Left hindlimb (tissue), 1 donor: ENCODE measurements at regions not wholly inside any gene's neighbourhood (a gene's known extent, or its start where the extent isn't known, plus 50 kb on each side); places are given as distances from the start of the nearest gene placed in this dataset.
"Not testable (repeated sequence)": the region's sequence is repeated elsewhere in the genome, so short reads cannot be mapped to it uniquely, and the experiment has no call there.

Experiments
- DNase-seq: peaks from one replicate; pipeline ENCODE4 v3.0.0-alpha.2; 2018

DNA sequence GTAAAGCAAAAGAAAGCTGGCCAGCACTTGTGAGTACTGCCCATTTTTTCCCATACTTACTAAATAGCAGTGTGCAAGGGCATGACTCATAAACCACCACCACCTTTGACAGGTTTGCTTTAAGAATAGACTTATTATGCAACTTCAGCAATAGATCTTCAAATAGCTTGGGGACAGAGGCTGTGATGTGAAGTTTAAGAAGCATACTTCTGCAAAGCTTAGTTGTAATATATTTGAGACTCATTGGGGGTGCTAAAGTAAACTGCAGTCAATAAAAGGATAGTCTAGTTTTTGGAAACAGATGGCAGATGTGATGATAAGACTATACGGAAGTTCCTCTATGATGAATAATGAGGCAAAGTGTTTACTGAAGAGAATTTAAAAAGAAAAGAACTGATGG lies 210.0 kb downstream of the PLA2G4A start:
- DNase-seq, result no peak

DNA sequence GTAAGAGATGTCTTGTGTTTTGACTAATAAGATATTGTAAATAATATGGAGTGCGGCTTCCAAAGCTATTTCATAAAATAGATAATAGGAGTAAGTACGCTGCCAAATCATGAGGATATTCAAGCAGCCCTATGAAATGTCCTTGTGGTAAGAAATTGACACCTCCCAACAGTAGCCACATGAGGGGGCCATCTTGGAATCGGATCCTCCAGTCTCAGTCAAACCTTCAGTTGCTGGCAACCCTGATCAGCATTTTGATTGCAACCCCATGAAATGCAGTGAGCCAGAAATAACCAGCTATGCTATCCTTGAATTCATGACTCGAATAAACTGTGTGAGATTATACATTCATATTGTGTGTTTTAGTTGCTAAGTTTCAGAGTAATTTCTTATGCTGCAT lies 212.4 kb downstream of the PLA2G4A start:
- no peak for DNase-seq

DNA sequence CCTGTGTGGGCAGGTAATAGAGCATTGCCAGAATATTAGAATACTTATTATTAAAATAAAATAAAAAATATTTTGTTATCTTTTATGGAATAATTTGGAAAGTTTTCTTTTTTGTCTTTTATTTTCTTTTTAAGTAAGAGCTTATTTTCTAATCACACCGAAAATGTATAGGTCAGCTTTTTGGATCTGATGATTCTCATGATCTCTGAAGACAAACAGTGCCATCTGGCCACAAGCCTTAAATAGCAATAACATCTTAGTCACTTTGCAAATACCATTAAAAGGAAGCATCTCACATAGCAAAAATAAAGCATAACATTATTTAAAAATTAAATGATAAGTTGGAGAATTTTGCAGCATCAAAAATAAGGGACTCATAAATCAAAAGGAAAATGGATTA lies 213.8 kb downstream of the PLA2G4A start:
- DNase-seq, result no peak

DNA sequence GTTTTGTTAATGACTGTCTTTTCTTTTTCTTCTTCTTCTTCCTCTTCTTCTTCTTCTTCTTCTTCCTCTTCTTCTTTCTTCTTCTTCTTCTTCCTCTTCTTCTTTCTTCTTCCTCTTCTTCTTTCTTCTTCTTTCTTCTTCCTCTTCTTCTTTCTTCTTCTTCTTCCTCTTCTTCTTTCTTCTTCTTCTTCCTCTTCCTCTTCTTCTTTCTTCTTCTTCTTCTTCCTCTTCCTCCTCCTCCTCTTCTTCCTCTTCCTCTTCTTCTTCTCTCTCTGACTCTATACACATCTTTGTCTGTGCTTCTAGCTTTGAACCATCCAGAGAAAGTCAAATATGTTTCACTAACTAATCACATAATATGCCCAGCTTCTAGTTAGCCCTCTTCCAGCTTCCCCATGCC lies 214.7 kb downstream of the PLA2G4A start:
- DNase-seq, result not testable (repeated sequence)

DNA sequence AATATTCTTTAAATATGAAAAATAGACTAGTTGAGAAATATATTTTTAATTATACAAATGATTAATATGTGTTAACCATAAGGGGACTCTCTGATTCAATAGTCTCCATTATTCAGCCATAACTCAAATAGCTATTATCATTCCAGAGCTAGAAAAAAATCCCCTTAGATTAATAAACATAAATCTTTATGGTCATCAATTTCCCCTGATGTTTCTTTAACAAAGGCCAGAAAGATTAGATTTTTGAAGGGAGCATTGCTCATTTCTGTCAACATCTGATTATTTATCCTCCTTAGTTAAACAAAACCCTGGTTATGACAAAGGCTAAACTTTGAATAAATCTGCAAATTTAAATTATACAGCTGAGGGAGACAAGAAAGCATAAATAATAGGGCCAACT lies 215.7 kb downstream of the PLA2G4A start:
- no peak for DNase-seq

DNA sequence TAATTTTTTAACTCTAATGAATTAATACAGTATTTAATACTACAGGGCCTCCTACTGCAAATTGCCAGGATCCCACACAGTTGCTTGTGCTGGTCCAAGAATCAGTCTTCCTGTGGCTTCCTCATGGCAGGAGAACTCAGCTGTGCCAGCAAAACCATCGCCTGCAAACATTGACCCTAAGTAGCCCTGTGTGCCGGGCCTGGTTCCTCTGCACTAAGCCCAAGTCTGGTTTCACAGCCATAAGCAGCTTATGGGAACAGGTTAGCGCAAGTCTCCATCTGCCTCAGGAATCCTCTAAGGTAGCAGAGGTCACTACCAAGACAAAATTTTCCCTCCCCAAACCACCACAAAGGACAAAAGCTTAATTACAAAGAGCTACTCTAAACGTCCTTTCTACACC lies 216.6 kb downstream of the PLA2G4A start:
- no peak for DNase-seq

DNA sequence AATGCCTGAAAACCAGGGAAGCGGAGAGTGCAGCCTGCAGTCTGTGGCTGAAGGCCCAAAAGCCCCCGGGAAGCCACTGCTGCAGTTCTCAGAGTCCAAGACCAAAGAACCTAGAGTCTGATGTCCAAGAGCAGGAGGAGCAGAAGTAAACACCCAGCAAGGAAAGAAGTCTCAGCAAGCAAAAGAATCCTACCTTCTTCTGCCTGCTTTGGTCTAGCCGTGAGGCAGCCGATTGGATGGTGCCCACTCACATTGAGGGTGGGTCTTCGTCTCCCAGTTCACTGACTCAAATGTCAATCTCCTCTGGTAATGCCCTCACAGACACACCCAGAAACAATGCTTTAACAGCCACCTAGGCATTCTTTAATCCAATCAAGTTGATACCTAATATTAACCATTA lies 217.5 kb downstream of the PLA2G4A start:
- DNase-seq, result no peak

DNA sequence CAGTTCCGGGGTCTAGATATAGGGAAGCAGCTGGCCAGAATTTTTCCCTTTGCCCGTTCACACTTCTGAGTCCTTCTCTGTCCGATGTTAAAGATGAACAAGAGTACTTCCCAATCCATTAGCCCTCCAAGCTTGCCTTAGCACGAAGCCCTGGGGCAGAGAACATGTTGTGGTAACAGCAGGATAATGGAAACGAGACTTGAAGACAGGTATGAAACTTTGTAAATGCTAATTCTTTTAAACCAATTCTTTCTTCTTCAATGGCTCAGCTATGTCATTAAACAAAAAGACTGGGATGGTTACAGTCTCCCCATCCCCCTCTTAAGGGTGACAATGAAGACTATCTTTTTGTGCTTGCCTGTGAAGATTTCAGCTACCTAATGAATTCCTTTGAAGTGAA lies 218.5 kb downstream of the PLA2G4A start:
- DNase-seq, result no peak

DNA sequence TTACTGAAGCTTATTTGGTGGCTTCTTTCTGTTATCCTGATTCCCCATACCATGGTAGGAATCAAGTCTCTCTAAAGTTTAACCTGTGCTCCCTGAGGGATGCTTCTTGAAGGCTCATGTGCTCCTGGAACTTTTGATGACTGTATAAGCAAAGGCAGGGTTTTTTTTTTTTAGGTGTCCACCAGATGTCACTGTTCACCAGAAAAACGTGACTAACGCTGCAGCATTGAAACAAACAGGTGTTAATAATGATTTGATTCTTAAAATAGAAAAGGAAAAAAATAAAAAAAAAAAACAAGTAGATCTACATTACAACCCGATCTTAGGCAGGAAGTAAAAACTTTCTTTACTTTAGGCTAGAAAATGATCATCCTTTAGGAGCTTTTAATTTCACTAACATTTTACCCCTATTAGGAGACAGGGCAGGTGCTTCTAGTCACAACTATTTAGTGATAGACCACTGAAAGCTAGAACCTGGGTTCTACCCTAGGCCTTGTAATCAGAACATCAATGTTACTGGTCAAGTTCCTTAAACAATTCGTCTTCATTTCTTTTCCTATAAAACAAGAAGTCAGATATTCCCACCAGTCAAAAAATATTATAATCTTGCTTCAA lies 223.0 kb downstream of the PLA2G4A start:
- no peak for DNase-seq

DNA sequence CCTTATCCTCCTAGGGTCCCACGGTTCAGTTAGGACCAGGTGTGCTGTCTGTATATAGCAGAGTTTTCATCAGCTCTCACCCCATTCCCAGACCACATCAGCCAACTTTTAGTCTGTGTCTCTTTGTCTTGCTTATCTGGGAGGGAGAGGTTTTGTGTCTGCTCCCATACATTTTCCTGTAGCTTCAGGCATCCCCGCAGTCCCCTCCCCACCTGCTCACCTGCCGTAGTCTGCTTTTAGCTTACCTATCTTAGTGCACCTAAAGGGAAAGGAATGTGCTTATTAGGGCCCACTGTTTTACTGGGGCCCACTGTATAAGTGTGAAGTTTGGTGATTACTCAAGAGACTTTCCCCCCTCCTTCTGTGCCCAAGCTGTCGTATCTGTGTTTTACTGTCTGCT lies 225.1 kb downstream of the PLA2G4A start:
- no peak for DNase-seq

DNA sequence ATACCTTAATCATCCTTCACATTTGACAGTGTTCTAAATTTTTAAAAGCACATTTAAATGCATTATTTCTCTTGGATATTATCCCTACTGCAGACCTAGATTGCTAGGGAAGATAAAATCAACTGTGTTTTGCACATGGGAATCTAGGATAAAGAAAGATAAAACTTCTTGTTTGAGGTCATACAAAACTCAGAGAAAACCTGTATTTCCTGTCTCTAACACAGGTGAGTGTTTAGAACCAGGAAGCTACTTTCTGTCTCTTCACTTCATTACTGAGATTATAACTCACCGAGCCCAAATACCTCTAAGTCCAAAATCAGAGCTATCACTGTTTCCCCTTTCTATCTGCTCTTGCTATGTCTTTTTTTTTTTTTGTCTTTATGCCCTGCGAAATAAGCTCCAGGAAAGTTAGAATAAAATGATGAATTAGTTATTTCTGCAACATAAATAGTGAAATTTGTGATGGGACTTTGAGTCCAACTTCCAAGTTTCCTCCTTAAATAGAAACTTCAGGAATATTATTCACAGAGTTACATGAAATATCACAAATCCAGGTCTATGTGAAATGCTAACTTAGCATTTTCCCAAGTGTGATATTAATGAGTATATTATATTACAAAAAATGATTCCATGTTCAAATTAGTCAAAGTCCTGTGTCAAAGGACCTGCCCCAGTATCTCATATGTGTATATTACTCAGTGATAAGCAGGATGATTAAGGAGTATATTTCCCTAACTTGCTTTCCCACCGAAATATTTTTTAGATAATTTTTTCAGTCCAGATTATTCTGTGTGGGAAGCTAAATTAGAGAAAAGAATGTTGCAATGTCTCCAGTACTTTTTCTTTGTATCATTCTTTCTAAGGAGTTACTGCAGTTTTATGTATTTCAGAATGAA lies 226.4 kb downstream of the PLA2G4A start:
- no peak for DNase-seq

DNA sequence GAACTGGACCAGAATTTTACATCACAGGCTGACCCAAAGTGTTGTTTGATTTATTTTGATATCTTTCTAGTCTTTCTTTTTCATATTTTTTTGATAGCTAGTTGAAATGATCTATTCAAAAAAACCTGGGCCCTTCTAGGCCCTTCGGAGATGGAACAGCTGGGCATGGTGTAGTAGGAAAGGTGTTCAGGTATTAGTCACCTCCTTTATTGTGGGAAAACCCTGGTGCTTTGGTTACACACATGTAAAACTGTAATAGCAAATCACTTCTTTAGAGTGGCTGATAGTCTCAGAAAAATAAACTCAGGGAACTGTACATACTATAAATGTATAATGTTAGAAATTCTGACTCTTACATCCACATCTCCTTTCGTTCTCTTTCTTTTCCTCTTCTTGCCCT lies 234.5 kb downstream of the PLA2G4A start:
- DNase-seq, result no peak

DNA sequence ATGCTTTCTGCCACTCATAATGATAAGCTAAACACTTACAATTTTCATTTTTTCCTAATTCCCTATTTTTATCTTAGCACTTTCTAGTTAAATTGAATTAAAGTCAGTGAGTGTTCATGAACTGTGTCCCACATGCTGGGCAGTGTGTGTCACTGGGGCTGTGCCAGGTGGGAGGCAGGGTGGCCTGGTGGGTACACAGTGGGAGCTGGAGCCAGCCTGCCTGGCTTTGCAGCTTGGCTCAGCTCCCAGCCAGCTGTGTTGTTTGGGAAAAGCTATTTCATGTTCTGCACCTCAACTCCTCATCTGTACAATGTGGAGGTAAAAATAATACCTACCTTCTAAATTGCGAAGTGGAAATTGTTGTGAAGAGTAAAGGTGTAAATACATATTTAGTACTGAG lies 238.4 kb downstream of the PLA2G4A start:
- no peak for DNase-seq

DNA sequence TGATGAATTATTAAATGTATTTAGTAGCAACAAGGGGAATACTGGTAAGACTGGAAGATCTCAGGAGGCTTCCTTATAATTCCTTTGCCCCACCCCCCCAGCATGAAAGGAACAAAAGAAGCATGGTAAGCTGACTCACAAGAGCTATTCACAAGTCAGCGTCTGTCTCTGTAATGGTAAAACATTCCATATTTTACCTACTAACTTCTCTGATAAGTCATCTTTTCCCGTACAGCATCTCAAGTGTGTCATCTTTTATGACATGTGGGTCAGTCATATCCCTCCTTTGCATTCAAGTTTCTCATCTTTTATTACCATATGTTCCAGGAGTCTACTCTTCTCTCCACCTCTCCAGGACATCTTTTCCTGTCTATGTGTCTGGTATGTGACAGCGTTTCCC lies 241.3 kb downstream of the PLA2G4A start:
- no peak for DNase-seq

DNA sequence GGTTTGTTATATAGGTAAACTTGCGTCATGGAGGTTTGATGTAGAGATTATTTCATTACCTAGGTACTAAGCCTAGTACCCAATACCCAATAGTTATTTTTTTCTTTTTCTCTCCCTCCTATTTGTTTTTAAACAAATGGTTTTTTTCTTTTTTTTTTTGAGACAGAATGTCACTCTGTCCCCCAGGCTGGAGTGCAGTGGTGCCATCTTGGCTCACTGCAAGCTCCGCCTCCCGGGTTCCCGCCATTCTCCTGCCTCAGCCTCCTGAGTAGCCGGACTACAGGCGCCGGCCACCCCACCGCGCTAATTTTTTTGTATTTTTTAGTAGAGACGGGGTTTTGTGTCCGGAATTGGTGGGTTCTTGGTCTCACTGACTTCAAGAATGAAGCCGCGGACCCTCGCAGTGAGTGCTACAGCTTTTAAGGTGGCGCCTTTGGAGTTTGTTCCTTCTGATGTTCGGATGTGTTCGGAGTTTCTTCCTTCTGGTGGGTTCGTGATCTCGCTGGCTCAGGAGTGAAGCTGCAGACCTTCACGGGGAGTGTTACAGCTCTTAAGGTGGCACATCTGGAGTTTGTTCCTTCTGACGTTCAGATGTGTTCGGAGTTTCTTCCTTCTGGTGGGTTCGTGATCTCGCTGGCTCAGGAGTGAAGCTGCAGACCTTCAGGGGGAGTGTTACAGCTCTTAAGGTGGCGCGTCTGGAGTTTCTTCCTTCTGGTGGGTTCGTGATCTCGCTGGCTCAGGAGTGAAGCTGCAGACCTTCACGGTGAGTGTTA lies 243.7 kb downstream of the PLA2G4A start:
- DNase-seq, result not testable (repeated sequence)

DNA sequence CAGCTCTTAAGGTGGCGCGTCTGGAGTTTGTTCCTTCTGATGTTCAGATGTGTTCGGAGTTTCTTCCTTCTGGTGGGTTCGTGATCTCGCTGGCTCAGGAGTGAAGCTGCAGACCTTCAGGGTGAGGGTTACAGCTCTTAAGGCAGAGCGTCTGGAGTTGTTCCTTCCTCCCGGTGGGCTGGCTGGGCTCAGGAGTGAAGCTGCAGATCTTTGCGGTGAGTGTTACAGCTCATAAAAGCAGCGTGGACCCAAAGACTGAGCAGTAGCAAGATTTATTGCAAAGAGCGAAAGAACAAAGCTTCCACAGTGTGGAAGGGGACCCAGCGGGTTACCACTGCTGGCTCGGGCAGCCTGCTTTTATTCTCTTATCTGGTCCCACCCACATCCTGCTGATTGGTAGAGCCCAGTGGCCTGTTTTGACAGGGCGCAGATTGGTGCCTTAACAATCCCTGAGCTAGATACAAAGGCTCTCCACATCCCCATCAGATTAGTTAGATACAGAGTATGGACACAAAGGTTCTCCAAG lies 244.3 kb downstream of the PLA2G4A start:
- DNase-seq, result not testable (repeated sequence)

DNA sequence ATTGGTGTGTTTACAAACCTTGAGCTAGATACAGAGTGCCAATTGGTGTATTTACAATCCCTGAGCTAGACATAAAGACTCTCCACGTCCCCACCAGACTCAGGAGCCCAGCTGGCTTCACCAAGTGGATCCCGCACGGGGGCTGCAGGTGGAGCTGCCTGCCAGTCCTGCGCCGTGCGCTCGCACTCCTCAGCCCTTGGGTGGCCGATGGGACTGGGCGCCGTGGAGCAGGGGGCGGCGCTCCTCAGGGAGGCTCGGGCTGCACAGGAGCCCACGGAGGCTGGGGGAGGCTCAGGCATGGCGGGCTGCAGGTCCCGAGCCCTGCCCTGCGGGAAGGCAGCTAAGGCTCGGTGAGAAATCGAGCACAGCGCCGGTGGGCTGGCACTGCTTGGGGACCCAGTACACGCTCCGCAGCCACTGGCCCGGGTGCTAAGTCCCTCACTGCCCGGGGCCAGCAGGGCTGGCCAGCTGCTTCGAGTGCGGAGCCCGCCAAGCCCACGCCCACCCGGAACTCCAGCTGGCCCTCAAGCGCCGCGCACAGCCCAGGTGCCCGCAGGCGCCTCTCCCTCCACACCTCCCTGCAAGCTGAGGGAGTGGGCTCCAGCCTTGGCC lies 245.0 kb downstream of the PLA2G4A start:
- DNase-seq, result not testable (repeated sequence)

DNA sequence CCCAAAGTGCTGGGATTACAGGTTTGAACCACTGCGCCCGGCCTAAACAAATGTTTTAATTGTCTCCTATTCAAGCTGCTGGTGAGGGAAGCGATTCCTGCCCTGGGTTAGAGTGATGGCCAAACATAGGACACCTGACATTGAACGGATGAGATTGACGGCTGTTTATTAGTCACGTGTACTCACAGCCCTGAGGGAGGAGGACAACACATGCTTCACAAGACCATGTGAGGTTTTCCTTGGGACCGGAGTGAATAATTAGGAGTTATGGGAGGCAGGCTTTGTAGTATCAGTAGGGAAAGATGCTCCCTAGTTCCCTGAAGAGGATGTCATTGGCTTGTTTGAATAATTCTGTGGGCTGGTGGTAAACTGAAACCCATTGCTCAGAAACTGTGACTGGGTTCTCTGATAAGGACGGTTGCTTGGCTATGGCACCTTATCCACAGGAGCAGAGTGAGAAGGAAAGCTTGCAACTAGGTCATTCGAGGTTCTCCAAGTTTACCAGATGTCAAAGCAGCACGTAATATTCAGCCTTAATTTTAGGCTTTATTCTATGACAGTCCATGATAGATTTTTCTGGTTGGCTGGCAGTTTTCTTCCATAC lies 245.8 kb downstream of the PLA2G4A start:
- DNase-seq, result no peak

DNA sequence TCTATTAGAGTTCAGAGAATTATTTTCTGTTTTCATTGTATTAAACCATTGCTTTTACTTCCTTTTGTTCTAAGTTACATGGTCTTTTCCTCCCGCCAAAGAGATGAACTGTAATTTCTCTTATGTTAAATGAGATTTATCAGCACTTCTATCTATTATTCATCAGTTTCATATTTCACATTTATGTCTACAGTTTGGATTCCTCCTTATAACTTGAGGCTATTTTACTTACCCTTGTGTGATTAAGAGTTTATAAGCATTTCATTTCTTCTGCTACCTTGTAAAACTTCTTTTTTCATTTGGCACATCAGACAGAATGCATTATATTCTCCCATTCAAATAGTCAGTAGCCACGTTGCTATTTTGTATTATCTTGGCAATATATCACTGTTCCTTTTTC lies 248.2 kb downstream of the PLA2G4A start:
- no peak for DNase-seq

DNA sequence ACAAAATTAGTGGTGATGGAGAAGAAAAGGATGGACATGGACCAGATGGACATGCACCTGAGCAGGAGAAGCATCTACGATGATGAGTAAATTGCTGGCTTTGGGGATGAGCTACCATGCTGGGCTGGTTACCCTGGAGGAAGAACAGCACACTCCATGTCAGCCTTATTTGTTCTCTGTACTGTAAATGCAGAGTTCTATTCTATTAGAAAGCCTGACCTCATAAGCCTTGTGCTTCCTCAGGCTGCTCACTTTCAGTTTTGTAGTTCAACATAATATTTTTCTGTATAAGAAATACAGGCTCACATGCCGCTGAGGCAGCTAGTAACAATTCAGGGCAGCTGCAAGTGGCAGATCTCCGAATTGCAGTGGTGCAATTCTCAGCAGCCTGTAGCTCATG lies 249.6 kb downstream of the PLA2G4A start:
- DNase-seq, result no peak

DNA sequence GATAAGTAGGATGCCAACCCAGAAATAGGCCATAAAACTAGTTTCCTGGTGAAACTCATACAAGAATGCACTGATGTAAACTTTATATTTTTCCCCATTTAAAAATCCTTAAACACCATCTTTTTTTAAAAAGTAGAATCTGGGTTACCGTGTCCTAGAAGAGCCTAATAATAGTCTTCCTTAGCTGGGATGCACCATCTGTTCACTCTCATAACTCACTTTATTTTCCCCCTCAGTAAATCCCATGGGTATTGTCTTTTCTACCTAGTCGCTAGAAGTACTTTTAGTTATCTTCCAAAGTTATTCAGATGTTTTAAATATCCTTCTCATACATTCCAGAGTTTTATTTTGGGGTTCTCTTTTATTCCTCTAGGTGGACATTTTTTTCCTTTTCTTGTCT lies 250.2 kb downstream of the PLA2G4A start:
- DNase-seq, result no peak

DNA sequence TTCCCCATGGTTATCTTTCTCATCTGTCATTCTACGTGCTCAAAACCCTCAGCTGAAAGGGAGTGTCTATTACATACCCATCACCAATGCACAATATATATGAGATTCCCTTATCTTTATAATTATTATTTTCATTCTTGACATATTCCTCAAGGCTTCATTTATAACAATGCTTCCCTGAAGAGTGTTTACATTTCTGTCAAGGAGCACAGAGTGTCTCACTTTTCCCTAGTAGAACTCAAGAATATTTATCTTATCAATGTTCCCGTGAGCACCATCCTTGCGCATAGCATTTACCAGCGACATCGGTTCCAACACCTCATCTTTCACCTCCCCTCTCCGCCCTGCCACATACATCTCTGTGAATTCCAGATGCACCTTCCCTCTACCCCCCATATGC lies 250.6 kb downstream of the PLA2G4A start:
- no peak for DNase-seq

DNA sequence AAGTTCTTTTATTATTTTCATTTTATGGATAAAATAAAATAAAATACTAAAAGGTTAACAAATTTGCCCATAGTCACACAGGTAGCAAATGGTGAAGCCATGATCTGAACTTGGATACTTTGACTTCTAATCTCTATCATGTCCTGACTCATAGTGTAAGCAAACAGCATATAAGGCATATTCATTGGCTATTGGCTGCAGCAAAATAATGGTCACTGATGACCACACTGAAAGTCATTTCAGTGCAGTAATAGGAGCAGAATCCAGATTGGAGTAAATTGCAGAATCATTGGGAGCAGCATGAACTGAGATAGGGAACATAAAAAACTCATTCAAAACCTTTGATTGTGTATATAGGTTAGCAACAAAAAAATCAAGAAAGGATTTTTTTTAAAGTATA lies 262.9 kb downstream of the PLA2G4A start:
- DNase-seq, result no peak
